ENCODE measurements at regions not wholly inside any gene's neighbourhood (a gene's known extent, or its start where the extent isn't known, plus 50 kb on each side); places are given as distances from the start of the nearest gene placed in this dataset.

DNA sequence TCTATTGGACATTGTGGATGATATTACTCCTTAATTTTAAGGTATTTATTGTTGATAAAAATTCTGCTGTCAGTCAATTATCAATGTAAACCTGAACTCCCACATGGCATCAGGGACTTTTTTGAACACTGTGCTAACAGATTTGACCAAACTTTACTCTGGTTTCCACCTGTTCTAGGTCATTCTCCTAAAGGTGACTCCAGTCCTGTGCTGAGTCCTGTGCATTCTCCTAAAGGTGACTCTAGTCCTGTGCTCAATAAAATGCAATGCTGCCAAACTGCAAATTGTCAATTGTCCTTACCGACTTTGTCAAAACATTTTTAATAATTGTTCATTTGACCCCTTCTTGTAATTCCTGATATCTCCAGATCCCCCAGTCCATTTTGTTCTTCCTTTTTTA, 408.4 kb upstream of the EPHA7 start:
- TF ChIP-seq, protein P1, sequence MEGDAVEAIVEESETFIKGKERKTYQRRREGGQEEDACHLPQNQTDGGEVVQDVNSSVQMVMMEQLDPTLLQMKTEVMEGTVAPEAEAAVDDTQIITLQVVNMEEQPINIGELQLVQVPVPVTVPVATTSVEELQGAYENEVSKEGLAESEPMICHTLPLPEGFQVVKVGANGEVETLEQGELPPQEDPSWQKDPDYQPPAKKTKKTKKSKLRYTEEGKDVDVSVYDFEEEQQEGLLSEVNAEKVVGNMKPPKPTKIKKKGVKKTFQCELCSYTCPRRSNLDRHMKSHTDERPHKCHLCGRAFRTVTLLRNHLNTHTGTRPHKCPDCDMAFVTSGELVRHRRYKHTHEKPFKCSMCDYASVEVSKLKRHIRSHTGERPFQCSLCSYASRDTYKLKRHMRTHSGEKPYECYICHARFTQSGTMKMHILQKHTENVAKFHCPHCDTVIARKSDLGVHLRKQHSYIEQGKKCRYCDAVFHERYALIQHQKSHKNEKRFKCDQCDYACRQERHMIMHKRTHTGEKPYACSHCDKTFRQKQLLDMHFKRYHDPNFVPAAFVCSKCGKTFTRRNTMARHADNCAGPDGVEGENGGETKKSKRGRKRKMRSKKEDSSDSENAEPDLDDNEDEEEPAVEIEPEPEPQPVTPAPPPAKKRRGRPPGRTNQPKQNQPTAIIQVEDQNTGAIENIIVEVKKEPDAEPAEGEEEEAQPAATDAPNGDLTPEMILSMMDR (IDR thresholded peaks at IDR 0.05; ENCODE audit: poor library complexity), result no peak
- TF ChIP-seq EZH2phosphoT487 (IDR thresholded peaks at IDR 0.05; ENCODE audit: low read depth, severe bottlenecking, unreplicated experiment) (no peak), EZH2 (IDR thresholded peaks at IDR 0.05; ENCODE audit: borderline replicate concordance) (no peak)
